ENCODE measurements at regions not wholly inside any gene's neighbourhood (a gene's known extent, or its start where the extent isn't known, plus 50 kb on each side); places are given as distances from the start of the nearest gene placed in this dataset.
"Not testable (repeated sequence)": the region's sequence is repeated elsewhere in the genome, so short reads cannot be mapped to it uniquely, and the experiment has no call there.

- BruUV-seq (replicated peaks); ATAC-seq; H3K9me3 ChIP-seq (replicated peaks; ENCODE audit: control insufficient read depth, insufficient read depth, low read depth, low read length); H3K4me2 ChIP-seq (ENCODE audit: insufficient read depth, low read length); H3K36me3 ChIP-seq (ENCODE audit: control insufficient read depth, insufficient read depth, low read length); in situ Hi-C loops (cut with MboI); H3K9ac ChIP-seq (ENCODE audit: insufficient read depth in 1 of 2, low read depth in 2 of 2, low read length in 2 of 2); intact Hi-C loops (cut with micrococcal nuclease); H3K4me1 ChIP-seq (replicated peaks in 1 of 2; ENCODE audit: control insufficient read depth in 2 of 2, insufficient read depth in 2 of 2, low read length in 2 of 2); H3K4me3 ChIP-seq; H3K27ac ChIP-seq (ENCODE audit: extremely low read depth, low read depth, low read length); H3K27me3 ChIP-seq (ENCODE audit: control insufficient read depth in 2 of 2, insufficient read depth in 2 of 2, low read length in 2 of 2); CTCF ChIA-PET (ENCODE audit: low intra/inter-chr PET ratio); DNase-seq (ENCODE audit: extremely low read depth in 1 of 4, low spot score in 3 of 4); H4K20me1 ChIP-seq (replicated peaks; ENCODE audit: control insufficient read depth, insufficient read depth, low read length); H3K9me1 ChIP-seq (ENCODE audit: control insufficient read depth, insufficient read depth, low read length); H3K79me2 ChIP-seq (ENCODE audit: control insufficient read depth, insufficient read depth, low read length); H2AFZ ChIP-seq (ENCODE audit: low read depth, low read length); POLR2A ChIA-PET; FAIRE-seq: not testable (repeated sequence)
- 0% methylated on average over 1 of the region's 10 CpGs for WGBS (ENCODE audit: insufficient coverage, low coverage, missing lambda C conversion rate)
Observed at GRCh38 chr16:32882328-32882857, 206.4 kb upstream of the TP53TG3 start.

GRCh38 chr16:32881631-32882030, 205.7 kb upstream of the TP53TG3 start:
- POLR2A ChIA-PET; CTCF ChIA-PET (ENCODE audit: low intra/inter-chr PET ratio); BruUV-seq (replicated peaks); in situ Hi-C loops (cut with MboI); DNase-seq (ENCODE audit: extremely low read depth in 1 of 4, low spot score in 3 of 4); H2AFZ ChIP-seq (ENCODE audit: low read depth, low read length); H3K27me3 ChIP-seq (ENCODE audit: control insufficient read depth in 2 of 2, insufficient read depth in 2 of 2, low read length in 2 of 2); FAIRE-seq; H3K4me1 ChIP-seq (replicated peaks in 1 of 2; ENCODE audit: control insufficient read depth in 2 of 2, insufficient read depth in 2 of 2, low read length in 2 of 2); H3K36me3 ChIP-seq (ENCODE audit: control insufficient read depth, insufficient read depth, low read length); H3K4me2 ChIP-seq (ENCODE audit: insufficient read depth, low read length); H3K4me3 ChIP-seq; H3K27ac ChIP-seq (ENCODE audit: extremely low read depth, low read depth, low read length); H4K20me1 ChIP-seq (replicated peaks; ENCODE audit: control insufficient read depth, insufficient read depth, low read length); intact Hi-C loops (cut with micrococcal nuclease); H3K9me1 ChIP-seq (ENCODE audit: control insufficient read depth, insufficient read depth, low read length); ATAC-seq; H3K79me2 ChIP-seq (ENCODE audit: control insufficient read depth, insufficient read depth, low read length); H3K9me3 ChIP-seq (replicated peaks; ENCODE audit: control insufficient read depth, insufficient read depth, low read depth, low read length); H3K9ac ChIP-seq (ENCODE audit: insufficient read depth in 1 of 2, low read depth in 2 of 2, low read length in 2 of 2): not testable (repeated sequence)
- no CpG with 5 or more reads among the region's 3 CpGs for WGBS (ENCODE audit: insufficient coverage, low coverage, missing lambda C conversion rate)

- ATAC-seq; H3K9me3 ChIP-seq (replicated peaks; ENCODE audit: control insufficient read depth, insufficient read depth, low read depth, low read length); H3K27ac ChIP-seq (ENCODE audit: extremely low read depth, low read depth, low read length); H3K4me1 ChIP-seq (replicated peaks in 1 of 2; ENCODE audit: control insufficient read depth in 2 of 2, insufficient read depth in 2 of 2, low read length in 2 of 2); CTCF ChIA-PET (ENCODE audit: low intra/inter-chr PET ratio); H3K4me2 ChIP-seq (ENCODE audit: insufficient read depth, low read length); H4K20me1 ChIP-seq (replicated peaks; ENCODE audit: control insufficient read depth, insufficient read depth, low read length); H3K4me3 ChIP-seq; H3K36me3 ChIP-seq (ENCODE audit: control insufficient read depth, insufficient read depth, low read length); FAIRE-seq; H3K9me1 ChIP-seq (ENCODE audit: control insufficient read depth, insufficient read depth, low read length); POLR2A ChIA-PET; H3K9ac ChIP-seq (ENCODE audit: insufficient read depth in 1 of 2, low read depth in 2 of 2, low read length in 2 of 2); H3K79me2 ChIP-seq (ENCODE audit: control insufficient read depth, insufficient read depth, low read length); DNase-seq (ENCODE audit: extremely low read depth in 1 of 4, low spot score in 3 of 4); in situ Hi-C loops (cut with MboI); intact Hi-C loops (cut with micrococcal nuclease); H2AFZ ChIP-seq (ENCODE audit: low read depth, low read length); BruUV-seq (replicated peaks); H3K27me3 ChIP-seq (ENCODE audit: control insufficient read depth in 2 of 2, insufficient read depth in 2 of 2, low read length in 2 of 2): not testable (repeated sequence)
- WGBS (ENCODE audit: insufficient coverage, low coverage, missing lambda C conversion rate): no CpG with 5 or more reads among the region's 10 CpGs
Observed at GRCh38 chr16:32880009-32880408, 204.0 kb upstream of the TP53TG3 start.

GRCh38 chr16:32876718-32877117, 200.8 kb upstream of the TP53TG3 start:
- intact Hi-C loops (cut with micrococcal nuclease); H3K9me3 ChIP-seq (replicated peaks; ENCODE audit: control insufficient read depth, insufficient read depth, low read depth, low read length); H3K4me3 ChIP-seq; H3K27ac ChIP-seq (ENCODE audit: extremely low read depth, low read depth, low read length); H3K9ac ChIP-seq (ENCODE audit: insufficient read depth in 1 of 2, low read depth in 2 of 2, low read length in 2 of 2); FAIRE-seq; H3K79me2 ChIP-seq (ENCODE audit: control insufficient read depth, insufficient read depth, low read length); H3K27me3 ChIP-seq (ENCODE audit: control insufficient read depth in 2 of 2, insufficient read depth in 2 of 2, low read length in 2 of 2); H3K9me1 ChIP-seq (ENCODE audit: control insufficient read depth, insufficient read depth, low read length); CTCF ChIA-PET (ENCODE audit: low intra/inter-chr PET ratio); BruUV-seq (replicated peaks); H3K4me1 ChIP-seq (replicated peaks in 1 of 2; ENCODE audit: control insufficient read depth in 2 of 2, insufficient read depth in 2 of 2, low read length in 2 of 2); in situ Hi-C loops (cut with MboI); H2AFZ ChIP-seq (ENCODE audit: low read depth, low read length); POLR2A ChIA-PET; H3K4me2 ChIP-seq (ENCODE audit: insufficient read depth, low read length); H3K36me3 ChIP-seq (ENCODE audit: control insufficient read depth, insufficient read depth, low read length); ATAC-seq; H4K20me1 ChIP-seq (replicated peaks; ENCODE audit: control insufficient read depth, insufficient read depth, low read length); DNase-seq (ENCODE audit: extremely low read depth in 1 of 4, low spot score in 3 of 4): not testable (repeated sequence)
- no CpG with 5 or more reads among the region's 5 CpGs for WGBS (ENCODE audit: insufficient coverage, low coverage, missing lambda C conversion rate)

Measured in K562 (cell line).